NCI-H2029 (cell line): ENCODE measurements at regions not wholly inside any gene's neighbourhood (a gene's known extent, or its start where the extent isn't known, plus 50 kb on each side); places are given as distances from the start of the nearest gene placed in this dataset.
A peak's percentile ranks its signal among the peaks of the same experiment; 100 is the strongest.

Source experiments
- DNase-seq: peaks from one replicate; lab custom pipeline; 2025; lab: John Stamatoyannopoulos, UW

GRCh38 chr15:46548989-46549388, 914.2 kb downstream of the SQOR start:
- no peak for DNase-seq

- no peak for DNase-seq
Observed at GRCh38 chr15:46552316-46552715, 917.5 kb downstream of the SQOR start.

GRCh38 chr15:46555547-46555946, 920.7 kb downstream of the SQOR start:
- DNase-seq = no peak

- DNase-seq = no peak
Observed at GRCh38 chr15:46556010-46556409, 921.2 kb downstream of the SQOR start.

- DNase-seq = no peak
Observed at GRCh38 chr15:46556559-46557379, 921.9 kb downstream of the SQOR start.

GRCh38 chr15:46567968-46568367, 933.1 kb downstream of the SQOR start:
- no peak for DNase-seq

GRCh38 chr15:46569781-46570180, 935.0 kb downstream of the SQOR start:
- DNase-seq = no peak

GRCh38 chr15:46576646-46577395, 942.0 kb downstream of the SQOR start:
- no peak for DNase-seq

- no peak for DNase-seq
Observed at GRCh38 chr15:46577767-46578166, 942.9 kb downstream of the SQOR start.

- DNase-seq = no peak
Observed at GRCh38 chr15:46580487-46580886, 945.7 kb downstream of the SQOR start.

- no peak for DNase-seq
Observed at GRCh38 chr15:46580924-46581323, 946.1 kb downstream of the SQOR start.

- DNase-seq = no peak
Observed at GRCh38 chr15:46589088-46589487, 954.3 kb downstream of the SQOR start.

- DNase-seq = no peak
Observed at GRCh38 chr15:46591462-46591861, 956.6 kb downstream of the SQOR start.

GRCh38 chr15:46595016-46595415, 960.2 kb downstream of the SQOR start:
- no peak for DNase-seq

- no peak for DNase-seq
Observed at GRCh38 chr15:46607077-46607476, 972.2 kb downstream of the SQOR start.

GRCh38 chr15:46616033-46616432, 981.2 kb downstream of the SQOR start:
- no peak for DNase-seq

- DNase-seq = no peak
Observed at GRCh38 chr15:46617507-46617906, 982.7 kb downstream of the SQOR start.

GRCh38 chr15:46618984-46619383, 984.2 kb downstream of the SQOR start:
- no peak for DNase-seq

GRCh38 chr15:46620392-46621013, 985.7 kb downstream of the SQOR start:
- no peak for DNase-seq

- DNase-seq = no peak
Observed at GRCh38 chr15:46622851-46623250, 988.0 kb downstream of the SQOR start.

GRCh38 chr15:46636206-46636605, 1001.4 kb downstream of the SQOR start:
- no peak for DNase-seq

GRCh38 chr15:46644501-46645481, 1010.0 kb downstream of the SQOR start:
- peak; percentile 0 for DNase-seq
